B cell (primary cell): ENCODE measurements at regions not wholly inside any gene's neighbourhood (a gene's known extent, or its start where the extent isn't known, plus 50 kb on each side); places are given as distances from the start of the nearest gene placed in this dataset.

ENCODE experiments used
- ATAC-seq: fragments of 200-7000 bp; cut with Tn5 transposase; one replicate; pipeline ENCODE4 v1.10.0; 2021; ENCODE audit warnings: low read depth, mild to moderate bottlenecking, moderate number of reproducible peaks, moderate library complexity
- CTCF ChIA-PET: fragments of 350-600 bp; sonication (Branson Sonifier 250); formaldehyde crosslinking; loops from one replicate; lab custom pipeline; 2021; ENCODE audit warnings: antibody characterized with exemption, inconsistent platforms; lab: Charles Lee
- POLR2A ChIA-PET: fragments of 350-600 bp; sonication (Branson Sonifier 250); formaldehyde crosslinking; loops from one replicate; lab custom pipeline; 2021; ENCODE audit warnings: antibody characterized with exemption; lab: Charles Lee
- DNase-seq: peaks from one replicate; pipeline ENCODE4 v3.0.0; 2013
- H2AFZ ChIP-seq: 2 replicates; pipeline ENCODE4 v1.6.1; 2012; ENCODE audit warnings: mild to moderate bottlenecking, low read depth, low read length; ENCODE audit not compliant: insufficient read depth, poor library complexity, severe bottlenecking
- H3K27ac ChIP-seq, 2 donors: 1 replicate in 1 of 2; 2 replicates in 1 of 2; pipeline ENCODE4 v1.5.1; 2012 to 2013; ENCODE audit warnings: low read length in 2 of 2, mild to moderate bottlenecking in 2 of 2, moderate library complexity in 1 of 2
- H3K27me3 ChIP-seq, 4 experiments: fragments of 200-600 bp in 1 of 4; sonication (generic) in 1 of 4; replicated peaks in 1 of 4; 1 replicate in 2 of 4; 2 replicates in 2 of 4; pipeline versions ENCODE4 v1.6.1 to v1.7.0; 2013 to 2016; ENCODE audit warnings: low read length in 3 of 4, mild to moderate bottlenecking in 2 of 4, mixed read lengths in 1 of 4, moderate library complexity in 1 of 4; ENCODE audit not compliant: insufficient read depth in 4 of 4, control insufficient read depth in 3 of 4; ENCODE audit errors: control extremely low read depth in 1 of 4
- H3K36me3 ChIP-seq, 2 experiments: replicated peaks in 1 of 2; 1 replicate in 1 of 2; 2 replicates in 1 of 2; pipeline versions ENCODE4 v1.6.1 to v1.7.1; 2013; ENCODE audit warnings: low read length in 1 of 2; ENCODE audit not compliant: insufficient read depth in 2 of 2, control insufficient read depth in 1 of 2; ENCODE audit errors: control extremely low read depth in 1 of 2, extremely low read depth in 1 of 2
- H3K4me1 ChIP-seq, 2 donors: fragments of 200-600 bp in 1 of 2; sonication (generic) in 1 of 2; 1 replicate in 1 of 2; 2 replicates in 1 of 2; pipeline versions ENCODE4 v1.5.1 to v1.6.1; 2013 to 2017; ENCODE audit warnings: low read length in 2 of 2; ENCODE audit not compliant: control insufficient read depth in 2 of 2, insufficient read depth in 2 of 2
- H3K4me2 ChIP-seq: replicated peaks from 2 replicates; pipeline ENCODE3; 2012; ENCODE audit warnings: mild to moderate bottlenecking, low read depth, low read length; ENCODE audit not compliant: poor library complexity, severe bottlenecking
- H3K4me3 ChIP-seq, 5 experiments: fragments of 200-600 bp in 1 of 5; sonication (generic) in 1 of 5; 1 replicate in 3 of 5; 2 replicates in 2 of 5; pipeline versions ENCODE4 v1.5.1 to v1.7.0; 2011 to 2016; ENCODE audit warnings: low read length in 4 of 5, mild to moderate bottlenecking in 4 of 5, low read depth in 2 of 5, control low read depth in 1 of 5, moderate library complexity in 1 of 5; ENCODE audit not compliant: insufficient read depth in 1 of 5; ENCODE audit errors: control extremely low read depth in 1 of 5, extremely low read depth in 1 of 5
- H3K79me2 ChIP-seq: fragments of 200-600 bp; sonication (generic); one replicate; pipeline ENCODE4 v1.6.0; 2016; ENCODE audit warnings: low read length; ENCODE audit not compliant: control insufficient read depth, insufficient read depth
- H3K9ac ChIP-seq: fragments of 200-600 bp; sonication (generic); 2 replicates; pipeline ENCODE4 v1.6.1; 2017; ENCODE audit warnings: mild to moderate bottlenecking, low read length, moderate library complexity
- H3K9me3 ChIP-seq, 3 donors: one replicate each; pipeline versions ENCODE4 v1.6.1 to v1.7.1; 2013; ENCODE audit warnings: low read length in 2 of 3; ENCODE audit not compliant: control insufficient read depth in 2 of 3, insufficient read depth in 1 of 3; ENCODE audit errors: control extremely low read depth in 1 of 3
- H4K20me1 ChIP-seq: 2 replicates; pipeline ENCODE4 v1.6.0; 2012; ENCODE audit warnings: mild to moderate bottlenecking, low read length; ENCODE audit not compliant: insufficient read depth, control insufficient read depth, poor library complexity, severe bottlenecking
- H3K27ac Mint-ChIP-seq: one replicate; pipeline ENCODE4 v1.8.0; 2021; ENCODE audit warnings: mixed read lengths
- H3K27me3 Mint-ChIP-seq: one replicate; pipeline ENCODE4 v1.8.0; 2021; ENCODE audit warnings: mixed read lengths
- H3K4me1 Mint-ChIP-seq: one replicate; pipeline ENCODE4 v1.8.0; 2021; ENCODE audit warnings: mixed read lengths
- H3K4me3 Mint-ChIP-seq: one replicate; pipeline ENCODE4 v1.8.0; 2021; ENCODE audit warnings: mixed read lengths
- H3K9me3 Mint-ChIP-seq: one replicate; pipeline ENCODE4 v1.8.0; 2022; ENCODE audit warnings: mixed read lengths; ENCODE audit not compliant: insufficient read depth
- CTCF ChIP-seq: fragments of 200-600 bp; IDR thresholded peaks from one replicate; pipeline ENCODE4 v1.8.0; 2022; ENCODE audit warnings: antibody characterized with exemption, mild to moderate bottlenecking
- EZH2 ChIP-seq: IDR thresholded peaks from 2 replicates; pipeline ENCODE4 v1.6.1; 2012; ENCODE audit warnings: borderline replicate concordance, low read depth, mild to moderate bottlenecking, moderate library complexity, low read length; ENCODE audit not compliant: insufficient read depth, poor library complexity, severe bottlenecking
- WGBS: methylation state at CpG from one replicate; pipeline ENCODE4 v1.1.5; 2013; ENCODE audit warnings: missing lambda C conversion rate; ENCODE audit not compliant: insufficient coverage; 5-methylcytosine and 5-hydroxymethylcytosine counted together
- intact Hi-C: fragments of 100-400 bp; cut with micrococcal nuclease; formaldehyde crosslinking; loops from one replicate; pipeline ENCODE4 v1.10.0; 2022

- Histone ChIP-seq H3K9ac (no peak overlapping the region), H3K4me1 (no peaks in the 10 kb centered on the region), H3K27me3 (no peaks in the 10 kb centered on the region), H3K36me3 (no peaks in the 10 kb centered on the region), H3K4me3 (no peak overlapping the region), H3K9me3 (peaks cover 0 to 7% (median 0%) of the 10 kb centered on the region in 3 donors), H4K20me1 (no peaks in the 10 kb centered on the region), H2AFZ (no peak overlapping the region), H3K4me2 (no peak overlapping the region), H3K27ac (no peak overlapping the region), H3K79me2 (no peaks in the 10 kb centered on the region)
- Mint-ChIP-seq H3K4me3 (no peak overlapping the region), H3K9me3 (no peaks in the 10 kb centered on the region), H3K4me1 (peaks cover 2% of the 10 kb centered on the region), H3K27me3 (peaks cover 10% of the 10 kb centered on the region), H3K27ac (no peak overlapping the region)
- no peak for DNase-seq
- TF ChIP-seq EZH2: no peak
- TF ChIP-seq CTCF: no peak
- CTCF ChIA-PET: no interaction called here
- no peak for ATAC-seq
- POLR2A ChIA-PET: no interaction called here
- intact Hi-C loops: no loop called here
- WGBS: 90% methylated on average over 5 of the region's 5 CpGs
Measured at GRCh38 chr10:124161601-124162000, 68.2 kb upstream of the CHST15 start.

GRCh38 chr10:124160943-124161582 is 67.7 kb upstream of the CHST15 start:
- Mint-ChIP-seq H3K4me3 (no peak overlapping the region), H3K27ac (no peak overlapping the region), H3K4me1 (peaks cover 2% of the 10 kb centered on the region), H3K9me3 (no peaks in the 10 kb centered on the region), H3K27me3 (peaks cover 10% of the 10 kb centered on the region)
- no peak for TF ChIP-seq CTCF
- no peak for TF ChIP-seq EZH2
- H3K27me3 ChIP-seq: no peaks in the 10 kb centered on the region
- DNase-seq (no peak), ATAC-seq (no peak)
- no peak overlapping the region for H2AFZ ChIP-seq
- no peak overlapping the region for H3K4me3 ChIP-seq
- peaks cover 0 to 7% (median 0%) of the 10 kb centered on the region in 3 donors for H3K9me3 ChIP-seq
- H3K9ac ChIP-seq: no peak overlapping the region
- H3K4me1 ChIP-seq: no peaks in the 10 kb centered on the region
- H3K4me2 ChIP-seq: no peak overlapping the region
- ChIA-PET CTCF (interaction anchor here (0.9 kb wide), 1 partner anchor 31 kb away, joined by 3 read pairs; no protein-coding TSS in a partner anchor), POLR2A (no interaction called here)
- intact Hi-C loops: no loop called here
- H4K20me1 ChIP-seq: no peaks in the 10 kb centered on the region
- H3K36me3 ChIP-seq: no peaks in the 10 kb centered on the region
- 90% methylated on average over 11 of the region's 13 CpGs for WGBS
- H3K79me2 ChIP-seq: no peaks in the 10 kb centered on the region
- H3K27ac ChIP-seq: no peak overlapping the region
